ENCODE measurements at regions not wholly inside any gene's neighbourhood (a gene's known extent, or its start where the extent isn't known, plus 50 kb on each side); places are given as distances from the start of the nearest gene placed in this dataset.

GRCh38 chr13:107799001-107799400 is 416.3 kb downstream of the LIG4 start:
- no peak for TF ChIP-seq CTCF (IDR thresholded peaks at IDR 0.05)
- TF ChIP-seq POLR2AphosphoS5 (IDR thresholded peaks at IDR 0.05) = no peak
